ENCODE measurements at regions not wholly inside any gene's neighbourhood (a gene's known extent, or its start where the extent isn't known, plus 50 kb on each side); places are given as distances from the start of the nearest gene placed in this dataset.

DNA sequence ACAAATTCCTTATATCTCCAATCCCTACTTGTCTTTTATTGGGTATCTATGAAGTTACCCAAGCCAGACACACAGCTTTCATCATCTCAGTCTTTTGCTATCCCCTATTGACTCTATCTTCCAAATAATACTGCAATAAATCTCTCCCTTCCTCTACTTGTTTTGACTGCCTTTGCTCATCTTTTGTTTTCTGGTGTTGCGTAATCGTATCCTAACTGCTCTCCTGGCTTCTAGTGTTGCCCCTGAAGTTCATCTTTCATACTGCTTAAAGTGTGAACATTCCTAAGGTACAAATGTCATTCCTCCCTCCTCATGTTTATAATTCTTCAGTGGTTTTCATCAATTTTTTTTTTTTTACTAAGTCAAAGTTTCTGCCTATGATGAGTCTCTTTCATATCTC, 491.3 kb upstream of the DCC start:
- Histone ChIP-seq H3K4me3 (no peak overlapping the region), H3K36me3 (no peaks in the 10 kb centered on the region), H3K27me3 (no peaks in the 10 kb centered on the region), H3K4me1 (no peaks in the 10 kb centered on the region), H3K27ac (no peak overlapping the region), H3K9me3 (peaks cover 0 to 3% of the 10 kb centered on the region in 2 donors)
- TF ChIP-seq, protein P1, sequence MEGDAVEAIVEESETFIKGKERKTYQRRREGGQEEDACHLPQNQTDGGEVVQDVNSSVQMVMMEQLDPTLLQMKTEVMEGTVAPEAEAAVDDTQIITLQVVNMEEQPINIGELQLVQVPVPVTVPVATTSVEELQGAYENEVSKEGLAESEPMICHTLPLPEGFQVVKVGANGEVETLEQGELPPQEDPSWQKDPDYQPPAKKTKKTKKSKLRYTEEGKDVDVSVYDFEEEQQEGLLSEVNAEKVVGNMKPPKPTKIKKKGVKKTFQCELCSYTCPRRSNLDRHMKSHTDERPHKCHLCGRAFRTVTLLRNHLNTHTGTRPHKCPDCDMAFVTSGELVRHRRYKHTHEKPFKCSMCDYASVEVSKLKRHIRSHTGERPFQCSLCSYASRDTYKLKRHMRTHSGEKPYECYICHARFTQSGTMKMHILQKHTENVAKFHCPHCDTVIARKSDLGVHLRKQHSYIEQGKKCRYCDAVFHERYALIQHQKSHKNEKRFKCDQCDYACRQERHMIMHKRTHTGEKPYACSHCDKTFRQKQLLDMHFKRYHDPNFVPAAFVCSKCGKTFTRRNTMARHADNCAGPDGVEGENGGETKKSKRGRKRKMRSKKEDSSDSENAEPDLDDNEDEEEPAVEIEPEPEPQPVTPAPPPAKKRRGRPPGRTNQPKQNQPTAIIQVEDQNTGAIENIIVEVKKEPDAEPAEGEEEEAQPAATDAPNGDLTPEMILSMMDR (IDR thresholded peaks at IDR 0.05), result no peak
- intact Hi-C loops (cut with DNase I), result no loop called here
- no peak for ATAC-seq
- no peak for DNase-seq

DNA sequence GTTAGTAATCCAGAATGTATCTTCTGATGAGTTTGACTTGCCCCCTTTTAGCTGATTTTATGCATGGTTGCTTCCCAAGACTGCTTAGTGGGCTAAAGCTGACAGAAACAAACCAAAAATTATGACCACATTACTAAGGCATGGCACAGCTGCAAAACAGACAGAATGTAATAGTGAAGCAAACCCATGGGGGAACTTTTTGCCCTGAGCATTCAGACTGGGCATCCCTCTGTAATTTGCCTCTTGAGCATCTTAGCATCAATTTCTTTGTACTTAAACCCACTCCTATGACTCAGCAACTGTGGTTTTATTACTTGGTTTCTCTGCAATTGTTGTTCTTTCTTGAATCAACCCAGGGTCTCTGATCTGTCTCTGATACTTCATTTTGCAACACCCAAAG, 487.3 kb upstream of the DCC start:
- no peaks in the 10 kb centered on the region for H3K27me3 ChIP-seq
- DNase-seq (no peak), ATAC-seq (no peak)
- no peaks in the 10 kb centered on the region for H3K36me3 ChIP-seq
- H3K4me1 ChIP-seq, result no peaks in the 10 kb centered on the region
- H3K27ac ChIP-seq, result no peak overlapping the region
- H3K4me3 ChIP-seq, result no peak overlapping the region
- intact Hi-C loops (cut with DNase I), result no loop called here
- TF ChIP-seq, protein P1 (IDR thresholded peaks at IDR 0.05), result no peak
- H3K9me3 ChIP-seq, result peaks cover 0 to 3% of the 10 kb centered on the region in 2 donors

DNA sequence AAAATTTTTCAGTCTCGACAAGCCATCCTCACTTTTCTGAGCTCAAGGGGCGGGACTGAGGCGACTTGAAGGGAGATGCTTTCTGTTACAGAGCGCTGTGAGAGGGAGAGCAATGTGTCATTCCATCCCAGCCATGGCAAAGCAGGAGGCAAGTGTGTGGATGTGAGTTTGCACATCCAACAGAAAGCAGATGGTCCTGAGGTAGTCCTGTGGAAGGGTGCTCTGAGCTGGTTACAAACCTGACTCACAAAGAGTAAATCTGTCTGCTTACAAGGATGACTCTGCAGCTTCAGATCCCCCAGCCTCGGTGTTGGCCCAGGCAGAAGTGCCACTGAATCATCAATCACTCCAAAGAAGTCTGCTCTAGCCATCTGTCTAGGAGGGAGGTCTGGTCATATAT, 482.0 kb upstream of the DCC start:
- Histone ChIP-seq H3K4me1 (no peaks in the 10 kb centered on the region), H3K27ac (no peak overlapping the region), H3K36me3 (no peaks in the 10 kb centered on the region), H3K9me3 (no peaks in the 10 kb centered on the region), H3K27me3 (no peaks in the 10 kb centered on the region), H3K4me3 (no peak overlapping the region)
- no peak for DNase-seq
- intact Hi-C loops (cut with DNase I), result no loop called here
- no peak for ATAC-seq
- TF ChIP-seq, protein P1 (IDR thresholded peaks at IDR 0.05), result no peak

DNA sequence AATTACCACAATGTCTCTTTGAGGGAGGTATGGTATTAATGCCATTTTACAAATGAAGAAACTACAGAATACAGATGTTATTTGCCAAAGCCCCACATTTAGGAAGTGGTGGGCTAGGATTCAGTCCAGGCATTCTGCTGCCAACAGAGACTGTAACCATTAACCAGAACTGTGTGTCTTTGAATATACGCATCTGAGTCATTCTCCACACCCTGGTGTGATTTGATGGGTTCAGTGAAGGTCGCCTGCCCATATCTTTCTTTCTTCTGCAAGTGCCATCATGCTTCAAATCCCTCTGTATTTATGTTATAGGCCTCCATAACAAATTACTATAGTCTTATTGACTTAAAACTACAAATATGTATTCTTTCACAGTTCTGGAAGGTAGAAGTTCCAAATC, 479.0 kb upstream of the DCC start:
- intact Hi-C loops (cut with DNase I), result no loop called here

DNA sequence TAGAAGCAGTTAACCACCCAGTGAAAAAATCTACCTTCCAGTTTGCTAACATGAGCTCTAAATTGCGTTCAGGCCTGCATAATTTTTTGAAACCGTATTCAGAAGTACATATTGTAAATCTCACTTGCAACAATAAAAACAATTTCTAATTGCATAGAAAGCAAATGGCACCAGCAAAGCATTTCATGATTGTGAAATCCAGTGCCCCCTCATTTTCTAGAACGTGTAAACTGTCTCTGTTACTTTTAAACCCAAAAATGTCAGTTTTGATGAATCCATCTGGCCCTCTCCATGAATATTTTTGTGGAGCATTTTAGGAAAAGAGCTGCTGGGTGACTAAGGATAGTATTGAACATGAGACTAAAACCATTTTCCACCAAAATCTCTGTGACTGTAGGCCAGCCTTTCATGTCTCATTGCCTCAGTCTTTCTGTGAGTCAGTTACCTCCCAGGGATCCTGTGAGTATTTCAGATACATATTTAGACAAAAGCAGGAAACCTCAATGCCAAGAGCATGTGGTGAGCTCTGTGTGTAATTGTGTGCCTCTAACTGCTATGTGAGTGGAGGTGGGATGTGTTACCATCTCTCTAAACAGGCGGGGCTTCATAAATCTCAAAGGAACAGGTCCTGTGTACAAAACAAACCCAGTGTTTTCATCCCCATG, 477.8 kb upstream of the DCC start:
- no peak for DNase-seq
- no peak for ATAC-seq
- peaks cover 0 to 10% of the 10 kb centered on the region in 2 donors for H3K9me3 ChIP-seq
- no peaks in the 10 kb centered on the region for H3K27me3 ChIP-seq
- no peak overlapping the region for H3K4me3 ChIP-seq
- no peak overlapping the region for H3K27ac ChIP-seq
- H3K4me1 ChIP-seq, result no peaks in the 10 kb centered on the region
- TF ChIP-seq, protein P1 (IDR thresholded peaks at IDR 0.05), result no peak
- H3K36me3 ChIP-seq, result no peaks in the 10 kb centered on the region
- intact Hi-C loops (cut with DNase I), result no loop called here

More for the DNA sequence above, 479.0 kb upstream of the DCC start:
- H3K36me3 ChIP-seq, result no peaks in the 10 kb centered on the region
- no peak for ATAC-seq
- TF ChIP-seq, protein P1 (IDR thresholded peaks at IDR 0.05), result no peak
- no peak overlapping the region for H3K4me3 ChIP-seq
- DNase-seq, result no peak
- no peak overlapping the region for H3K27ac ChIP-seq
- no peaks in the 10 kb centered on the region for H3K27me3 ChIP-seq
- H3K9me3 ChIP-seq, result peaks cover 0 to 10% of the 10 kb centered on the region in 2 donors
- H3K4me1 ChIP-seq, result no peaks in the 10 kb centered on the region
